GM18505 (cell line): ENCODE measurements at regions not wholly inside any gene's neighbourhood (a gene's known extent, or its start where the extent isn't known, plus 50 kb on each side); places are given as distances from the start of the nearest gene placed in this dataset.

ENCODE experiments used
- ATAC-seq: cut with Tn5 transposase; IDR thresholded peaks from one replicate; pipeline ENCODE4 v1.9.1; 2021; ENCODE audit not compliant: unreplicated experiment
- POLR2A ChIP-seq: IDR thresholded peaks from 4 replicates; pipeline ENCODE4 v1.6.1; 2011; ENCODE audit warnings: borderline replicate concordance; ENCODE audit not compliant: insufficient read depth, insufficient read length; ENCODE audit errors: extremely low read depth

GRCh38 chr4:83191026-83191425, 76.5 kb upstream of the PLAC8 start:
- TF ChIP-seq POLR2A, result no peak
- ATAC-seq, result no peak

DNA sequence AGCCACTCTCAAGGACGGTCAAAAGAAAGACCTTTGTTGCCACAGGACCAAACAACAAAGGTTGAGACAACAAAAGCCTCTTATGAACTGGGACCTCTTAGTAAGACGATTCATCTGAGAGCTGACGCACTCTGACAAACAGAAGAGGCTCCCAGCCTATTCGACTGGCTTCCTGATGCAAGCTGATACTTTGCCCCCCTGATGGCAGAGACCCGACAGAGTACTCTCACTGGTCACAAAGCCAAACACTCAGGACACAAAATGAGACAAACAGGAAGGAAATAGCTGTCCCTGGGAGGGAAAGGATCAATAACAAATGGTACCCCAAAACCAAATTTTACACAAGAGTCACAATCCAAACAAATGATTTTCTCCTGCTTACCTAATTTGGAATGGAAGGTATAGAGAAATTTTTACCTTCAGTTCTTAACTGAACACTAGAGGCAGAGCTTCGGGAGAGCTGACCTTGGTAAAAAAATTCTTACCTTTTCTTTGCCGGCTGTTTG, 75.2 kb upstream of the PLAC8 start:
- no peak for ATAC-seq
- no peak for TF ChIP-seq POLR2A

GRCh38 chr4:83180431-83180968, 66.0 kb upstream of the PLAC8 start:
- TF ChIP-seq POLR2A, result no peak
- ATAC-seq, result no peak

DNA sequence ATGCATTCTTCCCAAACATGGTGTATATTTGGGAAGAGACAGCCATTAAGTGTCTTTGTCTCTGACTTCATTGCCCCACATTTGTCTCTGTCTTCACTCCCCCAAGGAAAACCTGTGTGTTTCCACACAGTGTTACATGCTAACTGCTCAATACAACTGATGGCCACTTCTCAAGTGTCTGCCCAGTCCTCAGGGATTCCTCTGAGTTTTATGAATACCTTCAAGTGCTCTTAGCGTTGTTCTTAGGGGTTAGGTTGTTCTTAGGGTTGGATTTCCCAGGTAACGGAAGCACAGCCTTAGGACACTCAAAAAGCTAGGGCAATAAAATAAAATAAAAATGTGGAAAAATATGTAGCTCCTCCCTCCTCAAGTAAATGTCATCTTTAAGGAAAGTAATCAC, 64.7 kb upstream of the PLAC8 start:
- TF ChIP-seq POLR2A, result no peak
- ATAC-seq, result no peak

- no peak for TF ChIP-seq POLR2A
Measured at GRCh38 chr4:83178029-83178428, 63.5 kb upstream of the PLAC8 start.

GRCh38 chr4:83177182-83177581, 62.7 kb upstream of the PLAC8 start:
- ATAC-seq, result no peak
- TF ChIP-seq POLR2A, result no peak

More at GRCh38 chr4:83178029-83178428, 63.5 kb upstream of the PLAC8 start:
- ATAC-seq, result no peak

- peak; percentile 64 for ATAC-seq
- no peak for TF ChIP-seq POLR2A
Measured at GRCh38 chr4:83174844-83175414, 60.4 kb upstream of the PLAC8 start.

GRCh38 chr4:83172371-83172770, 57.8 kb upstream of the PLAC8 start:
- no peak for ATAC-seq
- TF ChIP-seq POLR2A, result no peak

DNA sequence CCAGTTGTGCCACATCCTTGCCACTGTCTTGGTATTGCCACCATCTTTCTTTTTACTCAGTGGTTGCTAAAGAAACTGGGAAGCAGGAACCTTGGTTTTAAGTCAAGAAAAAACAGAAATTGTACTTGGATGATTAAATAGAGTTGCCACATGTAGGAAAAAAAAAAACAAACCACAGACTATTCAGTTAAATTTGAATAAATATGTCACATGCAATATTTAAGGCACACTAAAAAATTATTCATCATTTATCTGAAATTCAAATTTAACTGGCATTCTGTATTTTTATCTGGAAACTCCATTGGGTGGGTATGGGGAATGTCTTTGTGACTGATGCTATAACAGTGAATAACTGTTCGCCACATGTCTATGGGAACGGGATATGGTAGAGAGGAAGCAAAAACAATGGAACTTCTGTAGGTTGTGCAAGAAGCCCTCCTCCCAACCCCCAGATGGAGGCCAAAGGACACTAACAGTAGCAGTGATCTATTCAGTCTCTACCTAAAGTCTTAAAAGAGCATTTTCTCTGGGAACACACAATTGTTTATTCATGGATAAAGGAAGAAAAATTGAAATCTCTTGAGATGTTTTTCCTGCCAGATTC, 57.0 kb upstream of the PLAC8 start:
- no peak for TF ChIP-seq POLR2A
- ATAC-seq, result no peak

- TF ChIP-seq POLR2A, result no peak
- no peak for ATAC-seq
Measured at GRCh38 chr4:83170952-83171399, 56.4 kb upstream of the PLAC8 start.
